ENCODE measurements at regions not wholly inside any gene's neighbourhood (a gene's known extent, or its start where the extent isn't known, plus 50 kb on each side); places are given as distances from the start of the nearest gene placed in this dataset.

DNA sequence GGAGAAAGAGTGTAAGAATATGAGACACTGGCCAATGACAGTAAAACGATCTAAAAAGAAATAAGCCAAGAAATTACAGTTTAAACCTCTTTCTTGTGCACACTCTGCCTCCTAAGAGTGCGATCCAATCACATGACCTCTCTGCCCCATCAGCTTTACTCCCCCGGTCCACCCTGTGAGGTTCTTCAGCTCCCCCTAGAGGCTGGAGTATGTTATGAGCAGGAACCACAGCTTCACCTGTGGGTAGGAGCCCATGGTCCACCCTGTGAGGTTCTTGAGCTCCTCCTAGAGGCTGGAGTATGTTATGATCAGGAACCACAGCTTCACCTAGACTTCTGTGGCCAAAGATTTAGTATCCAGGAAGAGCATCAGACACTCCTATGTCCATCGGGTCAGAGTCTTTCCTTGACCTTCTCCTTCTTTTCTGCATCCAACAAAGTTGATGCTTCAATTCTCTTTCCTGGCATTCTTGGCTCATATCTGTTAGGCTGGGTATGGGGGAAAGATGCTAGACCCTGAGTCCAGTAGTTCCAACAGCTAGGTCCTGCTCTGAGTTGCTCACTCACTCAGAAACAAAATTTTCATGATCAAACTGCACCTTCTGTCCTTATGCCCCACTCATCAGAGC is 164.0 kb downstream of the MINAR1 start:
- Histone ChIP-seq H3K4me3 (ENCODE audit: low read length) (no peak overlapping the region), H3K79me2 (ENCODE audit: control insufficient read depth, low read length) (no peaks in the 10 kb centered on the region), H3K27ac (ENCODE audit: low read depth, low read length) (no peak overlapping the region), H3F3A (ENCODE audit: control insufficient read depth, insufficient read depth) (no peaks in the 10 kb centered on the region), H3K36me3 (ENCODE audit: control insufficient read depth, low read length) (no peaks in the 10 kb centered on the region), H3K9me2 (replicated peaks; ENCODE audit: control insufficient read depth, low read length) (no peaks in the 10 kb centered on the region), H3K4me1 (ENCODE audit: control insufficient read depth, low read length) (no peaks in the 10 kb centered on the region), H4K20me1 (ENCODE audit: control insufficient read depth, insufficient read depth, low read depth, low read length) (no peaks in the 10 kb centered on the region), H3K27me3 (ENCODE audit: control insufficient read depth, low read length) (0 out of 2 replicates have a peak, but pooled peaks cover 3% of the 10 kb centered on the region), H3K9me3 (ENCODE audit: control insufficient read depth, insufficient read depth, low read length) (no peaks in the 10 kb centered on the region), H3K4me2 (ENCODE audit: low read length) (no peak overlapping the region)
- TF ChIP-seq, protein P1, sequence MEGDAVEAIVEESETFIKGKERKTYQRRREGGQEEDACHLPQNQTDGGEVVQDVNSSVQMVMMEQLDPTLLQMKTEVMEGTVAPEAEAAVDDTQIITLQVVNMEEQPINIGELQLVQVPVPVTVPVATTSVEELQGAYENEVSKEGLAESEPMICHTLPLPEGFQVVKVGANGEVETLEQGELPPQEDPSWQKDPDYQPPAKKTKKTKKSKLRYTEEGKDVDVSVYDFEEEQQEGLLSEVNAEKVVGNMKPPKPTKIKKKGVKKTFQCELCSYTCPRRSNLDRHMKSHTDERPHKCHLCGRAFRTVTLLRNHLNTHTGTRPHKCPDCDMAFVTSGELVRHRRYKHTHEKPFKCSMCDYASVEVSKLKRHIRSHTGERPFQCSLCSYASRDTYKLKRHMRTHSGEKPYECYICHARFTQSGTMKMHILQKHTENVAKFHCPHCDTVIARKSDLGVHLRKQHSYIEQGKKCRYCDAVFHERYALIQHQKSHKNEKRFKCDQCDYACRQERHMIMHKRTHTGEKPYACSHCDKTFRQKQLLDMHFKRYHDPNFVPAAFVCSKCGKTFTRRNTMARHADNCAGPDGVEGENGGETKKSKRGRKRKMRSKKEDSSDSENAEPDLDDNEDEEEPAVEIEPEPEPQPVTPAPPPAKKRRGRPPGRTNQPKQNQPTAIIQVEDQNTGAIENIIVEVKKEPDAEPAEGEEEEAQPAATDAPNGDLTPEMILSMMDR (IDR thresholded peaks at IDR 0.05; ENCODE audit: low read depth, low read length, poor library complexity, severe bottlenecking) = peak; percentile 99
- no peak for TF ChIP-seq EZH2phosphoT487 (IDR thresholded peaks at IDR 0.05; ENCODE audit: borderline replicate concordance, low read length)

DNA sequence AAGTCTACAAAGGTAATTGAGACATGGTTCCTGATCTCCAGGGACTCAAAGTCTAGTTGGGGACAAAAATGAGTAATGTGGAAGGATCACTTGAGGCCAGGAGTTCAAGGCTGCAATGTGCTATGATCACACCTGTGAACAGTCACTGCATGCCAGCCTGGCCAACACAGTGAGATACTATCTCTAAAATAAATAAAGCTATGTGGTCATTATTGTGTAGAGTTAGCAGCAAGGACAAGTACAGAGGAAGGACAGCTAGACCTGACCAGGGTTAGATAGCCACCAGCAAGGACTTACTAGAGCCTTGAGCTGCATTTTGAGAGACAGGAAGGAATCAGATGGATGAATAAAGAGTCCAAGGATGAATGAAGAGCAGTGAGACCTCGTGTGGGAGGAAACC is 166.5 kb downstream of the MINAR1 start:
- no peaks in the 10 kb centered on the region for H3F3A ChIP-seq (ENCODE audit: control insufficient read depth, insufficient read depth)

DNA sequence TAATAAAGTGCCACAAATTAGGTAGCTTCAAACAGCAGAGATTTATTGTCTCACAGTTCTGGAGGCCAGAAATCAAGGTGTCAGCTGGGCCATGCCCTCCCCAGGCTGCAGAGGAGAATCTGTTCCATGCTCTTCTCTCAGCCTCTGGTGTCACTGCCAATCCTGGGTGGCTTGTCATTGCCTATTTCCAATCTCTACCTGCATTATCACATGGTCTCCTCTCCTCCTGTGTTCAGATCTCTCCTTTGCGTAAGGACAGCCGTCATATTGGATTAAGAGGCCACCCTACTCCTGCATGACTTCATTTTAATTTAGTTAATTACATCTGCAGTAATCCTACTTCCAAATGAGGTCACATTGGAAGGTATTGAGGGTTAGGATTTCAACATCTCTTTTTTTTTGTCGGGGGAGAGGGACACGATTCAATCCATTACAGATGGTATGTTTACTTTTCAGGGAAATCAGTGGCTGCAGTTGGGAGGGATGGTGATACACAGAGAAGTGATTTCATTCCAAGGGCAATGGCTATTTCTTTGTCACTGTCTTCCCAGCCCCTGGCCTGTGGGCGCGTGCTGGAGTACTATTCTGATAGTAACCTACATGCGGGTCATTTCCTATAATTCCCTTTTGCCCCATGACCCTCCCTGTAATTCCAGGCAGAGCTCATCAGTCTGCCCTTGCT is 169.4 kb downstream of the MINAR1 start:
- H3K9me3 ChIP-seq (ENCODE audit: control insufficient read depth, insufficient read depth, low read length) = no peaks in the 10 kb centered on the region
- no peaks in the 10 kb centered on the region for H3F3A ChIP-seq (ENCODE audit: control insufficient read depth, insufficient read depth)
- H3K36me3 ChIP-seq (ENCODE audit: control insufficient read depth, low read length) = no peaks in the 10 kb centered on the region
- TF ChIP-seq EZH2phosphoT487 (IDR thresholded peaks at IDR 0.05; ENCODE audit: borderline replicate concordance, low read length) = no peak
- TF ChIP-seq, protein P1 (IDR thresholded peaks at IDR 0.05; ENCODE audit: low read depth, low read length, poor library complexity, severe bottlenecking) = no peak
- no peaks in the 10 kb centered on the region for H3K27me3 ChIP-seq (ENCODE audit: control insufficient read depth, low read length)
- no peaks in the 10 kb centered on the region for H3K9me2 ChIP-seq (replicated peaks; ENCODE audit: control insufficient read depth, low read length)
- H3K79me2 ChIP-seq (ENCODE audit: control insufficient read depth, low read length) = no peaks in the 10 kb centered on the region
- no peaks in the 10 kb centered on the region for H3K4me1 ChIP-seq (ENCODE audit: control insufficient read depth, low read length)
- H3K4me3 ChIP-seq (ENCODE audit: low read length) = no peak overlapping the region
- no peak overlapping the region for H3K27ac ChIP-seq (ENCODE audit: low read depth, low read length)
- no peak overlapping the region for H3K4me2 ChIP-seq (ENCODE audit: low read length)
- no peaks in the 10 kb centered on the region for H4K20me1 ChIP-seq (ENCODE audit: control insufficient read depth, insufficient read depth, low read depth, low read length)

More for the DNA sequence above, 166.5 kb downstream of the MINAR1 start:
- Histone ChIP-seq H3K9me2 (replicated peaks; ENCODE audit: control insufficient read depth, low read length) (no peaks in the 10 kb centered on the region), H3K36me3 (ENCODE audit: control insufficient read depth, low read length) (no peaks in the 10 kb centered on the region), H3K27me3 (ENCODE audit: control insufficient read depth, low read length) (no peaks in the 10 kb centered on the region), H4K20me1 (ENCODE audit: control insufficient read depth, insufficient read depth, low read depth, low read length) (no peaks in the 10 kb centered on the region), H3K4me2 (ENCODE audit: low read length) (no peak overlapping the region), H3K27ac (ENCODE audit: low read depth, low read length) (no peak overlapping the region), H3K4me1 (ENCODE audit: control insufficient read depth, low read length) (no peaks in the 10 kb centered on the region), H3K79me2 (ENCODE audit: control insufficient read depth, low read length) (no peaks in the 10 kb centered on the region), H3K4me3 (ENCODE audit: low read length) (no peak overlapping the region), H3K9me3 (ENCODE audit: control insufficient read depth, insufficient read depth, low read length) (no peaks in the 10 kb centered on the region)
- TF ChIP-seq, protein P1 (IDR thresholded peaks at IDR 0.05; ENCODE audit: low read depth, low read length, poor library complexity, severe bottlenecking) = no peak
- no peak for TF ChIP-seq EZH2phosphoT487 (IDR thresholded peaks at IDR 0.05; ENCODE audit: borderline replicate concordance, low read length)
